HG03558 (cell line): ENCODE measurements at regions not wholly inside any gene's neighbourhood (a gene's known extent, or its start where the extent isn't known, plus 50 kb on each side); places are given as distances from the start of the nearest gene placed in this dataset.

Experiments
- ATAC-seq: cut with Tn5 transposase; IDR thresholded peaks from one replicate; pipeline ENCODE4 v1.9.1; 2021; ENCODE audit warnings: moderate number of reproducible peaks; ENCODE audit not compliant: unreplicated experiment; ENCODE audit errors: extremely low read depth

GRCh38 chr10:36712695-36713094 is 412.7 kb upstream of the ANKRD30A start:
- ATAC-seq, result no peak

GRCh38 chr10:36711361-36711760 is 414.0 kb upstream of the ANKRD30A start:
- ATAC-seq, result no peak

- ATAC-seq, result no peak
Measured at GRCh38 chr10:36704124-36704523, 421.3 kb upstream of the ANKRD30A start.

GRCh38 chr10:36703179-36703578 is 422.2 kb upstream of the ANKRD30A start:
- ATAC-seq, result no peak

GRCh38 chr10:36700123-36700522 is 425.3 kb upstream of the ANKRD30A start:
- no peak for ATAC-seq

GRCh38 chr10:36692759-36693158 is 432.6 kb upstream of the ANKRD30A start:
- no peak for ATAC-seq

GRCh38 chr10:36688717-36689116 is 436.7 kb upstream of the ANKRD30A start:
- ATAC-seq, result no peak

- ATAC-seq, result no peak
Measured at GRCh38 chr10:36683421-36683820, 442.0 kb upstream of the ANKRD30A start.

GRCh38 chr10:36681751-36682632 is 443.4 kb upstream of the ANKRD30A start:
- ATAC-seq, result no peak

- ATAC-seq, result no peak
Measured at GRCh38 chr10:36679554-36679953, 445.8 kb upstream of the ANKRD30A start.

- ATAC-seq, result no peak
Measured at GRCh38 chr10:36677431-36677768, 448.0 kb upstream of the ANKRD30A start.

GRCh38 chr10:36676756-36677430 is 448.5 kb upstream of the ANKRD30A start:
- no peak for ATAC-seq

- no peak for ATAC-seq
Measured at GRCh38 chr10:36676321-36676720, 449.1 kb upstream of the ANKRD30A start.

- ATAC-seq, result no peak
Measured at GRCh38 chr10:36675458-36675880, 449.9 kb upstream of the ANKRD30A start.

- no peak for ATAC-seq
Measured at GRCh38 chr10:36671607-36672006, 453.8 kb upstream of the ANKRD30A start.

- no peak for ATAC-seq
Measured at GRCh38 chr10:36670621-36671402, 454.6 kb upstream of the ANKRD30A start.

GRCh38 chr10:36669615-36670352 is 455.6 kb upstream of the ANKRD30A start:
- ATAC-seq, result no peak

GRCh38 chr10:36666451-36666850 is 458.9 kb upstream of the ANKRD30A start:
- no peak for ATAC-seq

- no peak for ATAC-seq
Measured at GRCh38 chr10:36662571-36662970, 462.8 kb upstream of the ANKRD30A start.

- ATAC-seq, result no peak
Measured at GRCh38 chr10:36650274-36650673, 475.1 kb upstream of the ANKRD30A start.
